Right ventricle myocardium inferior (tissue), 1 donor: ENCODE measurements at regions not wholly inside any gene's neighbourhood (a gene's known extent, or its start where the extent isn't known, plus 50 kb on each side); places are given as distances from the start of the nearest gene placed in this dataset.
"Not testable (repeated sequence)": the region's sequence is repeated elsewhere in the genome, so short reads cannot be mapped to it uniquely, and the experiment has no call there.

Source experiments
- ATAC-seq: fragments of 200-7000 bp; cut with Tn5 transposase; one replicate; pipeline ENCODE4 v1.9.1; 2020; ENCODE audit warnings: mild to moderate bottlenecking, moderate library complexity
- DNase-seq: peaks from one replicate; pipeline ENCODE4 v3.0.0; 2021; ENCODE audit errors: missing footprints
- intact Hi-C: fragments of 100-400 bp; cut with DNase I; formaldehyde crosslinking; loops from one replicate; pipeline ENCODE4 v1.11.0; 2022
- donor health status: DM: no; HTN: yes; CAD: no; lungs with severe emphysema.

DNA sequence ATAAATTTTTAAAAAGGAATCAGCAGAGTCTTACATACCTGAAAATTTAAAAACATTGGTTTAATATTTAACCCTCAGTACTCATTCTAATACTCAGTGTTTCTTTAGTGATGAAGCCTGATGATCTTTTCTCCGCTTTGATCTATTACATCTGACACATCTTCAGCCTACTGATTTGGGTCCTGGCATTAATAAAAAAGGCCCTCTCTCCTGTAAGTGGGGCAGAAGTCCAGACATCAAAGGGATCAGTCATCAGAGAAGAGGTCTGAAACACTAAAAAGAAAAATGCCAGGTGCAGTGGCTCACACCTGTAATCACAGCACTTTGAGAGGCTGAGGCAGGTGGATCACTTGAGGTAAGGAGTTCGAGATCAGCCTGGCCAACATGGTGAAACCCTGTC is 581.1 kb upstream of the LRATD1 start:
- ATAC-seq (no peak), DNase-seq (no peak)
- intact Hi-C loops = no loop called here

DNA sequence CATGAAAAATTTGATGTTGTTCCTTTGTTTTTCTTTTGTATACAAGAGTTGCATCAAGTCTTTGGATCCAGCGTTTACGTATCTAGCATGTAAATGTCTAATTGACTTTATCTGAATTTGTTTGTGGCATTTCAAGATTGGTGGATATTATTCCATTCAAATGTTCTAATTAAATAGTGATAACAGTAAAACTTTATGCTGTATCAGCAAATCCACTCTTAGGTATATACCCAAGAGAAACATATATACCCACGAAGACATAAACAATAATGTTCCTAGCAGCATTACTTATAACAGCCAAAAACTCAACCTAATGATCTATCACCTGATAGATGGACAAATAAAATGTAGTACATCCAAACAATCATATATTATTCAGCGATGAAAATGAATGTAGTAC is 579.4 kb upstream of the LRATD1 start:
- no peak for ATAC-seq
- DNase-seq = no peak
- intact Hi-C loops = no loop called here

DNA sequence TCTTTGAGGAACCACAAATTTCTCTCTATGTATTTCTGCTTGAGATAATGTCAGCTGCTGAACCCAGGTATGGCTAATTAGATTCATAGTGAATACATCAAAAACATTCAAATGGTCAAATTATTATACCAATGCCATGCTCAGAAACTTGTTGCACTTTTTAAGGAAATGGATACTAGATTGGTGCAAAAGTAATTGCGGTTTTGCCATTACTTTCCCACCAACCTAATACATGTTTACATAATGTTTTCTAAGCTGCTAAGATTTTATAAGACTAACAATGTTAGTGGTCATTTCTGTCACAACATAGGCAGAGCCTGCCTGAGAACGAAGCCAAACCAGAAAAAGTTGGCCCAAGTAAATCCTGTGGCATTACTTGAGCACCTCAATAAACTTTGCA is 568.2 kb upstream of the LRATD1 start:
- ATAC-seq = no peak
- intact Hi-C loops = no loop called here
- DNase-seq = no peak

DNA sequence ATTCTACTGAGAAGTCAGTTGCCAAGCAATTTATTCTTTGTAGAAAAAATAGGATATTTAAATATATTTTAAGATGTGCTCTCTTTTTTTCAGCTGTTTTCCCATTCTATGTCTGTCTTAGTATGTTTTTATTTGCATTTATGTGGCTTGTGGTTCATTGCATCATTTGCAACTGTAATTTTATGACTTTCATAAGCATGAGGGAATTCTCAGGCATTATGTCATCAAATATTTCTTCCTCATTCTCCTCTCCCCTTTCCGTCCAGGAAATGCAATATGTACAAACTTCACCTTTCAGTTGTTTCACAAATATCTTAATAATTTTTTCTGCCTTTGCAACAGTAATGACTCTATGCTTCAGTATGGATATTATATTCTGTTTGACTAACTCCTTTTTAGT is 560.2 kb upstream of the LRATD1 start:
- intact Hi-C loops = no loop called here
- no peak for DNase-seq
- no peak for ATAC-seq

DNA sequence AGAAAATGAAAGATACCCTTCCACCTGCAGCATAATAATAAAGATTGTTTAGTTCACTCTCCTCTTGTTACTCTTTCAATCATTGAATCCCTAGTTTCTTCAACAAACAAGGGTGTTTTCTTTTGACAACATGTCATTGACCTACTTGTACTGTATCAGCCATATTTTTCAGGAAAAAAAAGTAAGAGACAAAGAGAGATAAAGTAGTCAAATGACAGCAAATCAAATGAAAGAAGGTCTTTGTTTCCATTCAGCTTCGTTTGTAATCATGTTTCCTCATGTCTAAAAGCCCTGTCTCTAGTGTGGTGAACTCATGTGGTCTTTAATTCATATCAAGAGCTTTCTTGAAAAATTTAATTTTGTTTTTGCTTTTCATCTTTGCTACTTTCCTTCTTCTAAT is 557.8 kb upstream of the LRATD1 start:
- DNase-seq = no peak
- intact Hi-C loops = no loop called here
- no peak for ATAC-seq

DNA sequence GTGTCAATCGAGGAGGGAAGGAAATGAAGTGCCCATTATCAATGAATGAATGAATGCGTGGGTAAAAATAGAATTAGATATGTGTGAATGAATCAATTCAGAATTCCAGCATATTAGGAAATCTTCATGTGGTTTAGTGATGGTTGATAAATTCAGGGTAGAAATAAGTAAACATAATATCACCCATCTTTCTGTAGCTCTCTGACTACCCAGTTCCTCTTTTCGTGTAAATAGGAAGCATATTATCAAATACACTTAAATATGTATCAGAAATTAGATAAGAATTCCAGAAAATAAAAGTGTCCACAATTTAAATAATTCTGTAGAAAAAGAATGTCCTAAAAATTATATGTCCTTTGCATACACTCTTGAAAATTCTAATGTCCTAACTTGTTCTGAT is 552.9 kb upstream of the LRATD1 start:
- intact Hi-C loops = no loop called here
- ATAC-seq (no peak), DNase-seq (no peak)

DNA sequence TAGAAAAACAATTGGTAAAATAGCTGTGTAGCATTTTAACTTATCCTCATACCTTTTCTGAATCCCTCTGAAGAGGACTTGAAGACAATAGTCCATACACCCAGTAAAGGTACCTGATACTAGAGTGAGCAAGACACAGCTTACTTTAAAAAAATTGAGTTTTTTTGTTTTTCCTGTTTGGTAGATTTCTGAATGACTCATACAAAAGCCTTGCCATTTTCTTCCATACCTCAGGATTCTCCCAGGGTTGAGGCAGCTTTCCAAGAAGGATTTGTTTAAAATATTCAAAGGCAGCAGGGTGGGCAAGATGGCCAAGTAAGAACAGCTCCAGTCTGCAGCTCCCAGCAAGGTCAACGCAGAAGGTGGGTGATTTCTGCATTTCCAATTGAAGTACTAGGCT is 551.0 kb upstream of the LRATD1 start:
- ATAC-seq = no peak
- DNase-seq = no peak
- intact Hi-C loops = no loop called here

DNA sequence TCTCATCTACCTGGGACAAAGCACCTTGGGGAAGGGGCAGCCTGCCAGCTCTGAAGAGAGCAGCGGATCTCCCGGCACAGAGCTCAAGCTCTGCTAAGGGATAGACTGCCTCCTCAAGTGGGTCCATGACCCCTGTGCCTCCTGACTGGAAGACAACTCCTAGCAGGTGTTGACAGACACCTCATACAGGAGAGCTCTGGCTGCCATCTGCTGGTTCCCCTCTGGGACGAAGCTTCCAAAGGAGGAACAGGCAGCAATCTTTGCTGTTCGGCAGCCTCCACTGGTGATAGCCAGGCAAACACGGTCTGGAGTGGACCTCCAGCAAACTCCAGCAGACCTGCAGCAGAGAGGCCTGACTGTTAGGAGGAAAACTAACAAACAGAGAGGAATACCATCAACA is 549.9 kb upstream of the LRATD1 start:
- intact Hi-C loops = no loop called here
- DNase-seq = no peak
- ATAC-seq = no peak

DNA sequence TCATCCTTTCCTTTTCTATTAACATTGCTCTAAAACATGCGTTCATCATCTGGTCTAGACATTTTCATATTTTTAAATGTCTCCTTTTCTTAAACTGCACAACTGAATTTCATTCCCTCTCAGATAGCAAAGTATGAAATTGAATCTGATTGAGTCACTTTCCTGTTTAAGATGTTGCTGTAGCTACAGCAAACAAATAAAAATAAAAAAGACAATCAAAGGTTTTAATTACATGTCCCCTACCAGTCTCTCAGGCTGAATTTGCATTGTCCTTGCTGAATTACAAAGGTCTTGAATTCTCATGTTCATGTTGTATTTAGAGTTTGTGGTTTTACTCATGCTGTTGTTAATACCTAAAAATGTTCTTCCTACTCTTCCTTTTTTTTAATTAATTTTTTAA is 537.9 kb upstream of the LRATD1 start:
- DNase-seq (no peak), ATAC-seq (no peak)
- intact Hi-C loops = no loop called here

DNA sequence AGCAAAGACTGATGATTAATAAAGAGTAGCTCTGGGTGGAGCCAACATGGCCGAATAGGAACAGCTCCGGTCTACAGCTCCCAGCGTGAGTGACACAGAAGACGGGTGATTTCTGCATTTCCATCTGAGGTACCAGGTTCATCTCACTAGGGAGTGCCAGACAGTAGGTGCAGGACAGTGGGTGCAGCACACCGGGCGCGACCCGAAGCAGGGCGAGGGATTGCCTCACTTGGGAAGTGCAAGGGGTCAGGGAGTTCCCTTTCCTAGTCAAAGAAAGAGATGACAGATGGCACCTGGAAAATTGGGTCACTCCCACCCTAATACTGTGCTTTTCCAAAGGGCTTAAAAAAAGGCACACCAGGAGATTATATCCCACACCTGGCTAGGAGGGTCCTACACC is 533.4 kb upstream of the LRATD1 start:
- not testable (repeated sequence) for ATAC-seq, DNase-seq

DNA sequence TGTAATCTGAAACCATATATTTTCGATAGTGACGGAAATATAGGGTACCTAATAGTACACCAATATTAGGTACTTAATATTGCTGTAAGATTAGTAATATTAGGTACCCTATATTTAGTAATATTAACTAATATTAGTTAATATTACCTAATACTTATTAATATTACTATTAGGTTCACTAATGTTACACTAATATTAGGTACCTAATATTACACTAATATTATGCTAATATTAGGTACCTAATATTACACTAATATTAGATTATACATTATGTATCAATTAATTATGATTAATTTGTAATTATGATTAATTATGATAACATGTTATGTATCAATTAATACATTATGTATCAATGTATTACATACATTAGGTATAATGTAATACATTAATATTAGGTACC is 518.2 kb upstream of the LRATD1 start:
- intact Hi-C loops = no loop called here
- ATAC-seq (no peak), DNase-seq (no peak)

More for the DNA sequence above, 533.4 kb upstream of the LRATD1 start:
- intact Hi-C loops = not testable (repeated sequence)

DNA sequence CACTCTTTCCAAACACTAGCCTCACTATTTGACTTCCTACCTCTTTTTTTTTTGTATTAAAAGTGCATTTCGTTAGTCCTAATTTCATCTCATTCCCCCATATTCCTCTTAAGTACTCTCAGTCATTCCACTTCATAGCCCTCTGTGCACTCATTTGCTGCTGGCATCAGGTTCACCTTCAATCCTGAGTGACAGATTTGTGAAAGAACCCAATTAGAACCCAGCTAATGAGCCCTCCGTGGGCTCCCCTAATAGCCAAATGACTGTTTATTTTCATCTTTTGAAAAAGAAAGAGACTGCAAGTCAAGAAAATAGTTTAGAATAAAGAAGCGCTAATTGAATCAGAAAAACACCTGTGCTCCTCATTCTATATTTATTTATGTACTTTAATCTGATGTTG is 512.1 kb upstream of the LRATD1 start:
- DNase-seq (no peak), ATAC-seq (no peak)
- intact Hi-C loops = no loop called here

DNA sequence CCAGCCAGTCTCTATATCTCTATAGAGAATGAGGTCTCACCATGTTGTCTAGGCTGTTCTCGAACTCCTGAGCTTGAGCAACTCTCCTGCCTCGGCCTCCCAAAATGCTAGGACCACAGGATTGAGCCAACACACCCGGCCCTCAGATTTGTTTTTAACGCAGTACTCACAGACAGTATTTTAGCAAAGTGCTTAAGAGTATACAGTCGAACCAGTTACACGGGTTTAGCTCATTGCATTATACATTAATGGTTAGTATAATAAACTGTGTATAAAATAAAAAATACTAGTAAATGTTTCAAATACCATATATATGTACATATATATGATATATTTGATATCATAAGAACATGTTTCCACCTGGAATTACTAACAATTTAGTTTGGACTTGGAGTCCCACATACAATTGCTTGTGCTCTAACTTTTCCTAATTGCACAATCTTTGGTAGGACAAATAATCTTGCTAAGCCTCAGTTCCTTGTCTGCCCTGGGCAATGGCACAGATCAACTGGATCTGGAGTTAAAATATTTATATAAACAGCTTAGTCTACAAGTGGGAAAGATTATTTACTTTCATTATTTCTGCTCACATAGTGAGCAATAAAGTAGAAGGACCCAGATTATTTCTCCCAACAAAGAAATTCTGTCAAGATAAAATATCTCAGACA is 508.9 kb upstream of the LRATD1 start:
- ATAC-seq = no peak
- intact Hi-C loops = no loop called here

DNA sequence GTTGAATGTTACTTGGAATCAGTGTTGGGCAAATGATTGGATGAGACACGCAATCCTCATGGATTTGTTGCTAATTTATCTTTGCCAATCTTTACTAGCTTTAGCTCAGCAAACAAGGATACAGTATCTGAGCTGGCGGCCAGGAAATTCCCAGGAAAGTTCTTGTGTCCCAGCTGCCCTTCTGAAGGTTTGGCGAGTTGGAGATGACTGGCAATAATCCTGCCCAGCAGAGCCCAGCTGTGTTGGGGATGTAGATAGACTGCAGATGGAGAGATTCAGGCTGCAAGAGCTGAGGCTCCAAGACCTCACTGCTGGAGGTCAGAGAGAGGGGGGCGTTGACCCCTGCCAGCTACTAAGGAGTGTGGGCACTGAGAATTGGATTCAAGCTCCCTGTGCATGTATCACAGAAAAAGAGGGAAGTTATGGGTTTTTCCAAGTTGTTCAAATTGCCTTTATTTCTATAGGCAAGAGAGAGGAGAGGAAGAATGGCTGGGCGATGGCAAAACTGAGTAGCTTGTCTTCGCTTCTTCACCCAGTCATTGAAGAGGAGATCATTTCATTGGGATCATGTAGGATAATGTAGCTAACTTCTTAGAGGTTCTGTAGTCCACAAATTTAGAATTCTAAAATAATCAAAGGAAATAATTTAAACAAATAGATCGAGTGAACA is 506.8 kb upstream of the LRATD1 start:
- no peak for DNase-seq
- no peak for ATAC-seq
- intact Hi-C loops = no loop called here

More for the DNA sequence above, 508.9 kb upstream of the LRATD1 start:
- DNase-seq = no peak

DNA sequence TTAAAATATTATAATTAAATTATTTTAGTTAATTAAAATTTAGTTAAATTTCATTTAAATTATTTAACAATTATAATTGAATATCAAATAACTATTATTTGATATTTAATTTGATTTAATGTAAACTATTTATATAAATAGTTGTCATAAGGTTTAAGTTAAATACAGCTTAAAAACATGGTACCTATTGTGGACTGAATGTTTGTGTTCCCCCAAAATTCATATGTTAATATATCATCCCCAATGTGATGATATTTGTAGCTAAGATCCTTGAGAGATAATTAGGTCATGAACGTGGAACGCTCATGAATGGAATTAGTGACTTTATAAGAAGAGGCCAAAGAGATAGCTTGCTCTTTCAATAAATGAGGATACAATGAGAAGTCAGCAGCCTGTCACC is 505.7 kb upstream of the LRATD1 start:
- intact Hi-C loops = no loop called here
- ATAC-seq (no peak), DNase-seq (no peak)

DNA sequence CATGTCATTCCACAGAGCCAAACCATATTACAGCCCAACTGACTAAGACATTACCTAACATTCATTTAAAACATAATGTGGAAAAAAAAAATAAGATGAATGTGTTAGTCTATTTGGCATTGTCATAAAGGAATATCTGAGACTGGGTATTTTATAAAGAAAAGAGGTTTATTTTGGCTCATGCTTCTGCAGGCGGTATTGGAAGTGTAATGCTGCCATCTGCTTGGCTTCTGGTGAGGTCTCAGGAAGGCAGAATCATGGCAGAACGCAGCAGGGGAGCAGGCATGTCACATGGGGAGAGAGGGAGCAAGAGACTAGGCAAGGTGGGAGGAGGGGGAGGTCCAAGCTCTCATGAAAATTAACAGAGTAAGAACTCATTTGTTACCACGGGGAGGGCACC is 504.8 kb upstream of the LRATD1 start:
- intact Hi-C loops = no loop called here
- DNase-seq = no peak
- ATAC-seq = no peak

DNA sequence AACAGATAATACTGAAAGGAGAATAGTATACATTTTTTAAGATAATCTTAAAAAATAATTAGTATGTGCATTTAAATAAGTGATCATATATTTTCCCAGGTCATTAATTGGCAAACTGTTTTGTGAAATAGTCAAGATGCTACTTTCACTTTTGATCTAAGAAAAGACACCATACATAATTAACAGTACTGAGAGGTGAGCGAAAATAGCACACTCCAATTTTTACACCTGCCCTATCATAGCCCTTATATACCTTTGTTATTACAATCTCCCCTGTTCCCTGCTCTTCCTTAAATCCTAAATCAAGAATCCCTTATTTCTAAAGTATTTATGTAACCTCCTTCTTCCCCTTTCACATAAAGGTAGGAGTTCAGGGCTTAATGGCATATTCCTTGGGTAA is 500.1 kb upstream of the LRATD1 start:
- intact Hi-C loops = no loop called here
- DNase-seq (no peak), ATAC-seq (no peak)

DNA sequence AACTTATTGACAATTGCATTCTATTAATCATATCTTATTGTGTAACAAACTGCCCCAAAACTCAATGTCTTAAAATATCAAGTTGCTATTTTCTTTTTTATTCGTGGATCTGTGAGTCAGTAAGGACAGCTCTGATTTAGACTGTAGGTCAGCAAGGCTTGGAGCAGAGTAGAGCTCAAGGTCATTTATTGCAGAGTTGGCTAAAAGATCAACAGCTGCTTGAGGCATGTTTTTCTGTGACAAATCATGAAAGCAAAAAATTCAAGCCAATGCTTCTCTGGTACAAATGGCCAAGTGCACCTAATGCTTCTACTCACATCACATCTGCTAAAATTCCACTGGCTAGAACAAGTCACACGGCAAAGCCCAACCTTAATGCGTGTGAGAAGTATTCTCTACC is 497.7 kb upstream of the LRATD1 start:
- intact Hi-C loops = no loop called here
- DNase-seq = no peak
- no peak for ATAC-seq

DNA sequence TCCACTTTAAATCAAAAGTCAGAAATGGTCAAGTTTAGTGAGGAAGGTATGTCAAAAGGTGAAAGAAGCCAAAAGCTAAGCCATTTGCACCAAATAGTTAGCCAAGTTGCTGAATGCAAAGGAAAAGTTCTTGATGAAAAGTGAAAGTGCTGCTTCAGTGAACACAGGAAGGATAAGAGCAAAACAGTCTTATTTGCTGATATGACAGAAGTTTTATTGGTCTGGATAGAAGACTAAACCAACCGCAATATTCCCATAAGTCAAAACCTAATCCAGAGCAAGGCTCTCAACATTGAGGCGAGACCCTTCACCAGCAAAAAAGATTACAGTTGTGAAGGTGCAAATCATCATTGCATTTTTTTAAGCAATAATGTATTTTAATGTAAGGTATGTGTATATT is 496.5 kb upstream of the LRATD1 start:
- ATAC-seq (no peak), DNase-seq (no peak)
- intact Hi-C loops = no loop called here

DNA sequence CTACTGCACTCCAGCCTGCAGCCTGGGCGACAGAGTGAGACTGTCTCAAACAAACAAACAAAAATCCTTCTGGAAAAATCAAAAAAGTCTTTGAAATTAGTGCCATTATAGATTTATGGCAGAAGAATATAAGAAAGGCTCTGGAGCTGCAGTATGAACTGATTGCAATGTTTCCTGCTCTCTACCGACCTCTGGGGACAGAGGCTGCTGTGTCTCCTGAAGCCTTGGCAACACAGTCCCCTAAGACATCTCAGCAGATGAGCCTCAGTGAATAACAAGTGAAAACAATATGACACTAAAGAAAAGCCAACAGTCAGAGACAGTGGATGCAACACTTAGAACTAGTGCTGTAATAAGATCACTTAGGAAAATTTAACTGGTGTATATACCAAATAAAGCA is 494.9 kb upstream of the LRATD1 start:
- intact Hi-C loops = no loop called here
- DNase-seq = no peak
- ATAC-seq = no peak

DNA sequence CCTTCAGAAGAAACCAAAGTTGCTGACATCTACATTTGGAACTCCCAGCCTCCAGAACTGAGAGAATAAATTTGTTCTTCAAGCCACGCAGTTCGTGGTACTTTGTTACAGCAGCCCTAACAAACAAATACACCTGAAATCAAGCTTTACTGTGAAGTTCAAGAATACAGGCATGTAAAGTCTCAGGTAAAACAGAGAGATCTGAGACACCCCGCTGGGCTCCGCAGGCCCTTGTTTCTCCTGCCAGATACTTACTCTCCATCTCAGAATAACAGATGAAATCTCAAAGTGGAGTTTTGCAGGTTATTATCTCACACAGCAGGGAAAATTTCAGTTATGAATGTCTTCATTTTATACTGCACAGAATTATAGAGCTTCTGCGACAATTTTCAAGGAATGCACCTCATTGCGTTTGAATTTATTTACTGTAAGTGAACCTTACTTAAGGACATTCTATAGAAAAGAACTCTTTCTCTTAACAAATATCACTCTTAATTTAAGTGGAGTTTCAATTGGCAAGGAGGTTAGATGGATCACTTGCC is 492.4 kb upstream of the LRATD1 start:
- no peak for DNase-seq
- ATAC-seq = no peak

More for the DNA sequence above, 492.4 kb upstream of the LRATD1 start:
- intact Hi-C loops = no loop called here
